Activated T-cell treated with anti-CD3 and anti-CD28 coated beads for 1 hour (primary cell): ENCODE measurements at regions not wholly inside any gene's neighbourhood (a gene's known extent, or its start where the extent isn't known, plus 50 kb on each side); places are given as distances from the start of the nearest gene placed in this dataset.
"Not testable (repeated sequence)": the region's sequence is repeated elsewhere in the genome, so short reads cannot be mapped to it uniquely, and the experiment has no call there.

ENCODE experiments used
- DNase-seq: peaks from one replicate; pipeline ENCODE4 v3.0.0-alpha.2; 2020; ENCODE audit warnings: low read depth

DNA sequence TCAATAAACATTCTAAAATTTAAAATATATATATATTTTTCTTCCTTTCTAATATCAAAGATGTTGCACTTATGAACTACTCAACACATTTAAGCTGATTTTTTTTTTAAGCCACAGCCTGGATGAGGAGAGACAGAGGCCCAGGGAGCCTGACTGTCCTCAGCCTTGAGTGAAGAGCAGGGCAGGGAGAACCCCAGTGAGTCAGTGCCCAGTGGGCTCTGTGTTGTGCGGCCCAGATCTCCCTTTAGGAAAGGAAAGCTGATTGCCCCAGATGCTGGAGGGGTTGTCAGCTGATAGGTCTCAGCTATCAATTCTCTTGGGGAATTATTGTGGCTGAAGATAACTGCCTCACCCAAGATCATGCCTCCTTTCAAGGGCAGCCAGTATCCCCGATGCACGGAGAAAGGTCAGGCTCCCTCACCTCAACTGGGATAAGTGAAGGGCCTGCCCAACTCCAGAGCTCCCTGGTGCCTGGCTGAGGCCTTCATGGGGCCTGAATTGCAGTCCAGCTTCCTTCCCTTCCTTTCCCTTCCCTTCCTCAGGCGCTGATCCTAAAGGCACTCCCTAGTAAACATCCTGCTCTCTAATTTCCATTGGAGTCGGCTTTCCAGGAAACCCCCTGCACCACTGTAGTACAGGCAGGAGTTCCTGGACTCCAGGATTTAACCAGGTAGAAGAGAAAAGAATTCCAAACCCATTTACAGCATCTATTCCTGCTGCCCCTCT is 106.9 kb upstream of the ATL2 start:
- no peak for DNase-seq

DNA sequence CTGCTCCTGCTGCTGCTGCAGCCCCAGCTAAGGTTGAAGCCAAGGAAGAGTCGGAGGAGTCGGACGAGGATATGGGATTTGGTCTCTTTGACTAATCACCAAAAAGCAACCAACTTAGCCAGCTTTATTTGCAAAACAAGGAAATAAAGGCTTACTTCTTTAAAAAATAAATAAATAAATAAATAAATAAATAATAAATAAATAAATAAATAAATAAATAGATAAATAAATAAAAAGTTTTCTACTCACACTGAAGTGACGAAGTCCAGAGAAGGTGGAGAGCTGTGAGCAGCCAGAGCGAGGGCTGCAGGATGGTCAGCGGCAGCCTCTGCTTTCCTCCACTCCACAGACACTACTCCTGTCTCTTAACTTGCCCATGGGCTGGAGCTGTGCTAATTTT is 105.6 kb upstream of the ATL2 start:
- DNase-seq: not testable (repeated sequence)

DNA sequence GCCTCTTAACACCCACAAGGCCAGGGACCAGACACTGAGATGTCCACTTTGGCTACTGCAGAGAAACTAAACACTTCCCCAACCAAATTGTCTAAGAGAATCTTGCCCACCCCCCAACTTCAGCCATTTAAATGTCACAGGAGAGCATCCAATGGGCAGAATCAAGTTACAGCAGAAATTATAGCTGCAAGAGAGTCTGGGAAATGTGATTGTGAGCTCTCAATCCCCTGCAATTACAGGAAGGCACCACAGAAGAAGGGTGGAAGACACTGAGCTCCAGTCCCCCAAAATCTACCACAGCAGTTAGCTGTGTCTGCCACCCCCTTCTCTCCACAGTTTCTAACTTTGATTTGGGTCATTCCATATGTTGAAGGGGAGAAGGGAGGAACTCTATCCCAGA is 103.5 kb upstream of the ATL2 start:
- DNase-seq: no peak

DNA sequence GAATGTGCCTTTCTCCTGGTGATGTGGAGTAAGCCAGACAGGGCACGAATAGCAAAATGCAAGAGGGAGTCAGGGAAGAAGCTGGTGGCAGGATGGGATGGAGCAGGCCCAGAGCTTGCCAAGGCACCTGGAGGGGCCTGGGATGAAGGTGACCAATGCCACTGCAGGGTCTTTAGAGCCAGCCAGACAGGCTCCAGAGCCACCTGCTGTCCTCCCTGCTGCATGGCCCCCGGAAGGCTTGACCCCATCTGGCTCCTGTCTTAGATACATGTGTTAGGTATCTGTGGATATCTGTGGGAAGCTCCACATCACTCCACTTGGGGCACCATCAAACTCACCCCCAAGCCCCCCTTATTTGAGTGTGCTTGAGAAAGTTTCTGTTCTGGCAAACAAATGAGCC is 99.9 kb upstream of the ATL2 start:
- DNase-seq: no peak

DNA sequence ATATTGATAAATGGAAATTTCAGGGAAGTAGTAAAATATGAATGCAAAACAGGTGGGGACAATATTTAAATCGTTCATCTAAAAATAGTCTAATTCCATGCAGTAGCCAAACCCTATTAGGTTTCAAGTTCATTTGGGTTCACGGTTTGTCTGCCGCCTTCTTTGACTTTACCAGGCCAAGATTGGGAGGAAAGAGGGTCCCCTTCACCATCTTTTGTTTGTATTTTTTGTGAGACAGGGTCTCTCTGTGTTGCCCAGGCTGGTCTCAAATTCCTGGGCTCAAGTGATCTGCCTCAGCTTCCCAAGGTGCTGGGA is 98.5 kb upstream of the ATL2 start:
- no peak for DNase-seq

DNA sequence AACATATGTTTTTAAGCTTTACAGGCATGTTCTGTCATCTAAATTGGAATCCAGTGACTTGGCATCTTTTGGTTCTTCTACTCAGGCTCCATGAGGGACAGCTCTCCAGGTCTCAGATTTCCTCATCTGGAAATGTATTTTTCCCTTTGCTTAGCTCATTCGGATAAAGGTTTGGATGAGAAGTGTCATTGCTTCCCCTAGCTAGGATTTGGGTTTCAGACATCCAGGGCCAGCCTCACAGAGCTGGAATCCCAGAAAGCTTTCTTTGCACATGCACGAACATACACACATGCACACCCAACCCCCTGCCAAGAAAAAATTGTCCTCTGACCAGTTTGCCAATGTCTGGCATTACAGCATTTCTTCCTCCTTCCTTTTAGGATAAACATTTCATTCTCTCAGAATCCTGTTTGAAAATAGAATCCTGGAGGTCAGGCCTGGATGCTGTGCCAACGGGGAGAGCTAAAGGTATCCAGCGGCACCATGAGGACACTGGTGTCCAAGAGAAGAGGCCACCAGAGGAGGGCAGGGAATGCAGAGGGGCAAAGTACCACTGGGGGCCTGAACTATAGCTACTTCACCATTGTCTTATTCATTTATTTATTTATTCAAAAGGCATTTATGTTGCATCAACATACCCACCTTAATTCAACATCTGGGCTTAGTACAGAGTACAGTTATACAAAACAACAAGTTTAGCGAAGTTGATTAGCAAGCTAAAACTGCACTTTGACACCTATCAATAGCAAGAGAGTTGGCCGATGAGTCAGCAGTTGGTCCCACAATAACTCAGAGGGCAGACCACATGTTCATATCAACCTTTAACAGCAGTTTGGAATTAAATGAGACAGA is 97.9 kb upstream of the ATL2 start:
- no peak for DNase-seq

DNA sequence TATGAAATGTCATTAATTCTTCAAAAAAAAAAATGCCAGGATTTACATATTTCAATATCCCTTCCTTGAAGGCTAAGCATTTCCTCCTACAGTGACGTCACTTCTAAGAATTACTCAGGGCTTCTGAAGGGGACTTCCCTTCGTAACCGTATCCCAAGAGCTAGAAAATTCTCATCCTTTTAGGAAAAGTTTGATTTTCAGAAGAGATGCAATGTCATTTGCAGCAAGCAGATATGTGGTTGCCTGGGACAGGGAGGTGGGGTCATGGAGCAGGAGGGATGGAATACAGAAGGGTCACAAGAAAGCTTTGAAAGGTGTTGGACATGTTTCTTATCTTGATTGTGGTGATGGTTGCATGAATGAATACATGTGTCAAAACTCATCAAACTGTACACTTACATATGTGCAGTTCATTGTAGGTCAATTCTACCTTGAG is 97.0 kb upstream of the ATL2 start:
- DNase-seq: no peak

DNA sequence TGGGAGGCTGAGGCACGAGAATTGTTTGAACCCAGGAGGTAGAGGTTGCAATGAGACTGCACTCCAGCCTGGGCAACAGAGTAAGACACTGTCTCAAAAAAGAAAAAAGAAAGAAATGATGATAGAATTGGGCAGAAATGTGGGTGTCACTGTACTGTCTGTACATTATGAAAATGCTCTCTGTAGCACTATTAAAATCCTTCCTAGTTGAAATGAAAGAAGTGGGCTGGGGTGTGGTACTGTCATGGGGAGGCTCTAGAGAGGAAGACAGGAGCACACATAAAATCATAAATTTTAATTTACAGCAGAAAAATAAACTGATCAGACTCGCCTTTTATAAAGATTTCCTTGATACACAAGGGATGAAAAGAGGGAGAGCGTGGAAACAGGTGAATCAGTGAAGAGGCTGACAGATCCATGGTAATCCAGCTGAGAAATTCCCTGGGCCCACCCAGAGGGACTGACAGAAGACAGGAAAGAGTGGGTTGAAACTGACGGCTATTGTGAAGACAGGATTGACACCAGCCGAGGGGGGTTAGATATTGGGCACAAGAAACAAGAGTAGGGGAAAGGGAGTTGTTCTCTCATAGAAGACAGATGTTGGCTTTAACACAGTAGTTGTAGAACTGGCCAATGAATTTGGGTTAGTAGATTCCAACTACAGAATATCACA is 96.4 kb upstream of the ATL2 start:
- no peak for DNase-seq

DNA sequence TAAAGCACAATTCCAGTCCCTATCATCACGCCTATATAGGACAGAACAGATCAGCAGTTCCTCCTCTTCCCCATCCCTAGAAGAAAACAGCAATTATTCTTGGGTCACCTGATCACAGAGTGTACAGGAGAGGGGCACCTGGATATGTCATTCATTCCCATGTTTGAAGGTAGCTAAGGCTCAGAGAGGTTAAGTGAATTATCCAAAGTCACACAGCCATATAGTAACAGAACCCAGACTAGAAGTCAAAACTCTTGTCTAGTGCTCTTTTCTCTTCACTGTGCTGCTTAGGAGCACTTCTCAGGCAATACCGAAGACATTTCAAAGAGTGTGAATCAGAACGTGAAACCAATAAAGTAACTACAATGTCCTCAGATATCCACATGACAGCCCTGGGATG is 93.0 kb upstream of the ATL2 start:
- DNase-seq: no peak

DNA sequence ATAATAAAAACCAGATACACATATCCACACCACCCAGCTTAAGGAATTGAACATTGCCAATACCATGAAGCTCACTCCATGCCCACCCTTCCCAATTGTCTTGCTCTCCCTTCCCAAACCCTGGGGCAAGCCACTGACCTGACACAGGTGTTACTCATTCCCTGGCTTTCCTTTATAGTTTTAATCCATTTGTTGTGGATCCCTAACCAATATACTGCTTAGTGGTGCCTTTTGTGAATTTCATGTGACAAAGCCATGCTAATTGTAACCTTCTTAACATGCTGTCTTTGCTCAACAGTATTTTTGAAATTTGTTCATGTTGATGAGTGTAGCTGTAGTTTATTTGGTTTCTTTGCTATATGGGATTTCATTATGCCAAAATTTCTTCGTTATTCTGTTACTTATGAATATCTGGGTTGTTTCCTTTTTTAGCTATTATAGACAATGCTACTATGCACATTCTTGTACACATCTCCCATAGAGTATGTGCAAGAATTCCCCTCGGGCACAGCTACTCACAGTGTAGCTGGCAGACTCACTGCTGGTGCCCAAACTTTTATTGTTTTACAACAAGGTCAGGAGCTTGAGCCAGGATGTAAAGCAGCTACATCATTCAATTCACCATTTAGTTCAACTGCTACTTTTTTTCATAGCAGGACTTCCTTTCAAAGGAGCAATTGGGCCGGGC is 90.8 kb upstream of the ATL2 start:
- no peak for DNase-seq

DNA sequence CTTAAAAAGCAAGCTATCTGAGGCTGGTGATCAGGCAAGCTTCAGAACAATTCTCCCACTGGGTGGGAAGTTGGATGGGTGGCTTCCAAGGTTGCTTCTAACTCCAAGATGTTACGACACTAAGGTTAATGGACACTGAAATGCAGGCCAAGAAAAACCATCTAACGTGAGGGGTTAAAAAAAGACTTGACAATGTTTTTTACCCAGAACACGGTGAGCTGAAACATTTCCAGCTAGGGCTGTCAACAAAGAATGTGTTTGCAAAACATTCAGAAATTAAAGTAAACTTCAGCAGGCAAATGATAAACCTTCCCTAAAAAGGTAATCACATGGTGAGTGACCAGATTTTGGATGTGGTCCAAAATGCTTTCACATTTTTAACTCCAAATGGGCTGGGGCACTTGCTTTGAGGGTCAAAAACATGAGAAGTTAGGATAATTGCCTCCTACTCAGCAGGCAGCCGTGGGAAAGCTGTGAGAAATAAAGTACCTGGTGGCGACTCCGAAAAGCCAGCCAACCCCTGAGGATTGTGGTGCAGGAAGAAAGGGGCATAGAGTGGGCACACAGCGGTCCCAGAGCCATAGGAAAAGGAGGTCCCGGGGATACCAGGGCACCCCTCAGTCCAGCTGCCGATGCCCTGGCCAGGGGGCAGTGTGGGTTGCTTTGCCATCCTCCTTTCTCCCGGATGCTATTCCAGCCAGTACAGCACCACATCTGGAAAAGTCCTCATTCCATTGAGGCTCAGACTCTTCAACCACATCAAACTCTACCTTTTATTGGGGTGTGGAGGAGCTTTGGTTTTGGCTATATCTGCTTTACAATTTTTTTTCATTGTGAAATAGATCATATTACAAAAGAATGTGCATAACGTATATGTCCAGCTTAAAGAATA is 90.0 kb upstream of the ATL2 start:
- no peak for DNase-seq

DNA sequence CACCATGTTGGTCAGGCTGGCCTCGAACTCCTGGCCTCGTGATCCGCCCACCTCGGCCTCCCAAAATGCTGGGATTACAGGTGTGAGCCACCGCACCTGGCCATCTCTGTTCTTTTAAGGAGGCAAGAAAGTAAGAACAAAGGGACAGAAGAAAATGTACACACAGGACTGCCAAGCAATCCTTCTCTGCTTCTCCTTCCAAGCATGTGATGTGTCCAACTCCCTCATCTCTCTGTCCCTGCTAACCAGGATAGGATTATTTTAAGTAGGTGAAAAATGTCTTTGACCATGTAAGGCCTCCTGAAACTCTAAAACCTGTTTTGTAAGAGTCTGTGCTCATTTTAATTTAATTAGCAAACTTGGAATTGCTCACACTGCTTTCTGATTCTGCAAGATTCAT is 89.3 kb upstream of the ATL2 start:
- DNase-seq: no peak

DNA sequence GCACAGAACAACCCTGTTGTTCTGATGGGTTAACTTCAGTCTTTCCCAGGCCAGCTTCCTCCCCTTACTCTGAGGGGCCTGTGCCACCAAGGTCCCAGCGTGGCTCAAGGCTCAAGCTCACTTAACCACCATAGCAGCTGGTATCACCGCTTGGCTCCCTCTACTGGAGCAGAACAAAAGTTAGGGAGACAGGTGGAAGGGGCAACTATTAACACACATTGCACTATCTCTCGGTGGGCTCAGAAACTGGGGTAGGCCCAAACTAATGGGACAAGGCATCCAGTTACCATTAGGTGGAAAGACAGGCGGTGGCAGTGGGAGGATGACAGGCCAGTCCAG is 88.7 kb upstream of the ATL2 start:
- DNase-seq: no peak

DNA sequence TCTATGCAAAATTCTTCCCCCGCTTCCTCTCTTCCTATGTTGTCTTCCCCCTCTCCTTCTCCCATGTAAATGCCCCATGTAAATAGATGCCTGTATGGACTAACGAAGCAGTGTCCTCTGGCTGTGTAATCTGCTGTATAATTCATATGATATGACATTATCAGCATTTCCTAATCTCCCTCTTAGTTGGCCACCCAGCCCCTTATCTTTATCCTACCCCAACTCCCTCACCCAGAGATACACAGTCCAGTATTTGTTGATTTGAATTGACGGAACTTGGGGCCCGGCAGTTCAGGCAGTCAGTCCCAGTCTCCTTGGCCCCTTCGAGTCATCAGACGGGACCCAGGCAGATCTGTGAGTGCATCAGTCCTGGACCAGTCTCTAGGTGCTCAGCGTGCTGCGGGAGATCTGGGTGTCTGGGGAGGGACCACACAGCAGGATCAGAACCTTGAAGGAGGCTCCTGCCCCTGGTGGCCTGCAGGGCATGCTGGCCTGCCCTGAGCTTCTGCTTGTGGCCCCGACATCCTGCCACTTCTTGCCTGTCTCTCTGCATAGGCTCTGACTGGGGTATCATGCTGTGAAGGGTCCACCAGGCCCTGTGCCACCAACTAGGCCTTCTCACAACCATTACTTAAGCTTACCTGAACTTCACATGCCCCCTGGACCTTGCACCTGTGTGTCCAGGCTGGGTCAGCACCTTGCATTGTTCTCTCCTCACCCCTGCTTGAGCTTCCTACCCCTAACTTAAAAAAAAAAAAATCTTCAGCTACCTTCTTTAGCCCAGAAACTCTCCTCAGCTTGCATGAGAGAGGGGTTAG is 88.1 kb upstream of the ATL2 start:
- DNase-seq: no peak

DNA sequence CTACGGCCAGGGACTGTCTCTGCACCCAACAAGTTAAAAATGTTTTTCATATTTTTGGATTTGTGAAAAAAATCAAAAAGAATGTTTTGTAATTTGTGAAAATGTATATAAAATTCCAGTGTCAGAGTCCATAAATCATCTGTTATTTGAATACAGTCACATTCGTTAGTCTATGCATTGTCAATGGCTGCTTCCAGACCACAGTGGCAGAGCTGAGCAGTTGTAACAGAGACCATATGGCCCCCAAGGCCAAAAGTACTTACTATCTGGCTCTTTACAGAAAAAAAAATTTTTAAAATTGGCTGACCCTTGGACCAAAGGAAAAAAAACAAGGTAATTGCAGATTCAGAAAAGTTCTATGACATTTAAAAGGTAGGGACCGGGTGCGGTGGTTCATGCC is 86.7 kb upstream of the ATL2 start:
- DNase-seq: no peak

DNA sequence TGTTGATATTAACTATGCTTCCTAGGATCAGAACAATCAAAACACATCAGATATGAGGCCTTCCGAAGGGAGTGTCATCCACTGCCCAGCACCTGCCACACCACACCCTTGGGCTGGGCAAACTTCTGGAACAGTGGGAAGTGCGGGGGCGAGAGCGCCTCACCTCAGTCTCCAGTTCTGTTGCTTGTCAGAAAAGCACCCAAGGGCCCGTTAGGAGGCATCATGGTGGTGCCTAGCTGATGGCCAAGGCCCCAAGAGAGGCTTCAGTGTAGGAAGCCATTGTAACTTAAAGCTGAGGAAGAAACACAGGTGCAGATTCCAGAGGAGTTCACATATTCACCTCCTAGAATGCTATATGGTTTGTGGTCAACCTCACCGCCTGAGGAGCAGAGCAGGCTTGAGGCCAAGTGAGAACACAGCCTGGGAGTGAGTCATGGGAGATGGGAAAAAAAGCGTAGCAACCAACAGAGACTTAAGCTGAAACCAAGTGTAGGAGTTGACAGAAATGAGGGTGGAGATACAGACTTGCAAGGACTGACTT is 85.1 kb upstream of the ATL2 start:
- DNase-seq: no peak

DNA sequence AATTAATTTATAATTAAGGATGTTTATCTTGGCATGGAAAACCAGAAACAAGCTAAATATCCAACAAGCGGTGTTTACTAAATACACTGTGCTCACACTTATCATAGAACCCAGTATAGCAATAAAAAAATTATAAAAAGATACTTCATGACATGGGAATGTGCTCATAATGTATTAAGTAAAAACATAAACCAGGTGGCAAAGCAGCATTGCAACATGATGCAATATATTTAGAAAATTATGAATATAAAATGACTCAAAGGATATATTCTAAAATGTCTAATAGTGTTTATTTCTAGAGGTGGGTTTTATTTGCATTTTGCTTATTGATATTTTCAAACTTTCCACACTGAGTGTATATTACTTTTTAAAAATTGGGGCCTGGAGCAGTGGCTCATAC is 84.4 kb upstream of the ATL2 start:
- no peak for DNase-seq

DNA sequence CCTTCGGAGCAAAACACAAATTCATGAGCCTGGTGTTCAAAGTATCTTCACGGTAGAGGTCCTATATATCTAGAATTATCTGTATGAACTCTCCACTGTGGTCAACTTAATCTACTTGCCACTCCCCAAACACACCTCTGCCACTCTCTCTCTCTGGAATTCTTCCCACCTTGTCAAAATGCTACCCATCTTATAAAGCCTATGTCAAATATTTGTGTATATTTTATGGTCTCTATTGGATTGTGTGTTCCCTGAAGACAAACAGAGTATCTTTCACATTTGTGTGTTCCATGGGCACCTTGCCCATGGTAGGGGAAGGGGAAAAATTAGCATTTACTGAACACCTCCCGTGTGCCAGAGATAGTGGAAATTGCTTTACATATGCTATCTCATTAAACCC is 83.2 kb upstream of the ATL2 start:
- DNase-seq: no peak

DNA sequence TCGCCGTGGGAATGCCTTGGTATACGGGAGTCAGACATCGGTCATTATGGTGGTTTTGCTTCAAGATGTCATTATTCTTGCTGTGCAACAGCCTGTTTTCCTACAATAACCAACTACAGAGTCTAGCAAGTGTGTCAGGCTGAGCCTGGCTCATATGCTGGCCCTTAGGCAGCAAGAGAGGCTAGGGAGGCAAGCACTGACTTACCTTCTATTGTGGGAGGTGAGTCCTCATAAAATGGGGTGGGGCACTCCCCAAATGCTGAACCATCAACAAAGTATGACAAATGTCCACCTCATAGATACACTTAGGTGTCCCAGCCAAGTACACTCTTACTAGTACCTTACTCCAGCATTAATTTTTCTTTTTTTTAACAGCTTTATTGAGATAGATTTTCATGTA is 77.0 kb upstream of the ATL2 start:
- no peak for DNase-seq

DNA sequence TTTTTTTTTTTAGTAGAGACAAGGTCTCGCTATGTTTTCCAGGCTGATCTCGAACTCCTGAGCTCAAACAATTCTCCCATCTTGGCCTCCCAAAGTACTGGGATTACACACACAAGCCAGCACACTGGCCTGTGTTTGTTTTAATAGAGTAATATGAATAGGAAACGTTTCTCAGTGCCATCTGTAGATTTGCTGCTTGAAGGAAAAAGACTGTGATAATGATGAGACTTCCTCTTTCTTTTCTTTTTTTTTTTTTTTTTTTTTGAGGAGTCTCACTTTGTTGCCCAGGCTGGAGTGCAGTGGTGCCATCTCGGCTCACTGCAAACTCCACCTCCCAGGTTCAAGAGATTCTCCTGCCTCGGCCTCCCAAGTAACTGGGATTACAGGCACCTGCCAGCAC is 74.7 kb upstream of the ATL2 start:
- not testable (repeated sequence) for DNase-seq

DNA sequence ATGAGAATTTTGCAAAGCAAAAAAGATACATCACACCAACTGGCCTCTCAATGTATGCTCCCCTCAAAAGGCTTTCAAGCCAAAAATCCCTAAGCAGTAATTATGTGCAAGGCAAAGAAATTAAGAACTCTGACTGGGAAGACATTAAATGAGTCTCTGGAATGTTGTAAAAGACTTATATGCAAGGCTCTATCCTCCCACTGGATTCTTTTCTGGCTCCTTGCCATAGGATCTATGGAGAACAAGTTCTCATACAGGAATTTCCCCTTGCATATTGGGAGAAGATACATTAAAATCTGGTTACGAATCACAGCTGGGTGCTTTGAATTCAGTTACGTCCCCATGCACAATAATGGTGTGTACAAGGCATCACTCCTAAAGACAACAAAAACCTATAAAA is 73.4 kb upstream of the ATL2 start:
- DNase-seq: no peak
